ENCODE measurements at regions not wholly inside any gene's neighbourhood (a gene's known extent, or its start where the extent isn't known, plus 50 kb on each side); places are given as distances from the start of the nearest gene placed in this dataset.

GRCh38 chr7:17239046-17239445 is 59.4 kb upstream of the AHR start:
- TF ChIP-seq CTCF (IDR thresholded peaks at IDR 0.05) (no peak), EZH2 (IDR thresholded peaks at IDR 0.05; ENCODE audit: borderline replicate concordance, insufficient read depth, low read depth, low read length, poor library complexity, severe bottlenecking) (no peak)

Data from B cell (primary cell).